Activated CD4-positive, alpha-beta memory T cell treated with anti-CD3 and anti-CD28 coated beads, Interleukin-2, amount 10 ng/mL, durations not matched to agents 7 days and 5 days (primary cell): ENCODE measurements at regions not wholly inside any gene's neighbourhood (a gene's known extent, or its start where the extent isn't known, plus 50 kb on each side); places are given as distances from the start of the nearest gene placed in this dataset.
"Not testable (repeated sequence)": the region's sequence is repeated elsewhere in the genome, so short reads cannot be mapped to it uniquely, and the experiment has no call there.

Source experiments
- CTCF ChIA-PET: fragments of 350-600 bp; sonication (Branson Sonifier 250); formaldehyde crosslinking; loops from one replicate; lab custom pipeline; 2021; ENCODE audit warnings: antibody characterized with exemption, inconsistent platforms; lab: Charles Lee
- POLR2A ChIA-PET: fragments of 350-600 bp; sonication (Branson Sonifier 250); formaldehyde crosslinking; loops from one replicate; lab custom pipeline; 2021; ENCODE audit warnings: antibody characterized with exemption; lab: Charles Lee
- DNase-seq: peaks from one replicate; pipeline ENCODE4 v3.0.0-alpha.2; 2020
- H3K27ac Mint-ChIP-seq: one replicate; pipeline ENCODE4 v1.8.0; 2021; ENCODE audit warnings: mild to moderate bottlenecking, mixed read lengths
- H3K27me3 Mint-ChIP-seq: one replicate; pipeline ENCODE4 v1.8.0; 2021; ENCODE audit warnings: mixed read lengths
- H3K36me3 Mint-ChIP-seq: one replicate; pipeline ENCODE4 v1.8.0; 2021; ENCODE audit warnings: low read depth, mixed read lengths
- H3K4me1 Mint-ChIP-seq: one replicate; pipeline ENCODE4 v1.8.0; 2021; ENCODE audit warnings: mixed read lengths
- H3K4me3 Mint-ChIP-seq: one replicate; pipeline ENCODE4 v1.8.0; 2021; ENCODE audit warnings: mild to moderate bottlenecking, mixed read lengths
- H3K9me3 Mint-ChIP-seq: one replicate; pipeline ENCODE4 v1.8.0; 2021; ENCODE audit warnings: mixed read lengths

DNA sequence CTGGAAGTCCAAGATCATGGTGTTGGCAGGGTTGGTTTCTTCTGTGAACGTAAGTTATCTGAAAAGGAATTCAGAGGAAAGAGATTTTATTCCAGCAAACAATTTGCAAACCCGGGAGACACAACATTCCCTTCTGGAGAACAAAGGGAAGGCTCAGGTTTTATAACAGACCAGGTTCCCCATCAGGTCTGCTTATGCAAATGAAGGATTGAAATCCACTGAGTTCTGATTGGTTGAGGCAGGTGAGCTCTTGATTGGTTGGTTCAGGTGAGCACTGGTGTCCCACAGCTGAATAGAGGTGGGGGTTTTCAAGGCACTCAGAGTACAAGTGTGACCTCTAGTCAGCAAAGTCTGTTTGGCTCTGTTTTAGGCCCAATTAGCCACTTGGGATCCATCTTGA, 1306.8 kb downstream of the TBC1D22A start:
- Mint-ChIP-seq H3K9me3 (no peaks in the 10 kb centered on the region), H3K27ac (no peak overlapping the region), H3K36me3 (no peaks in the 10 kb centered on the region), H3K4me1 (no peaks in the 10 kb centered on the region), H3K4me3 (no peak overlapping the region), H3K27me3 (peaks cover 7% of the 10 kb centered on the region)
- ChIA-PET POLR2A (no interaction called here), CTCF (no interaction called here)
- DNase-seq = no peak

DNA sequence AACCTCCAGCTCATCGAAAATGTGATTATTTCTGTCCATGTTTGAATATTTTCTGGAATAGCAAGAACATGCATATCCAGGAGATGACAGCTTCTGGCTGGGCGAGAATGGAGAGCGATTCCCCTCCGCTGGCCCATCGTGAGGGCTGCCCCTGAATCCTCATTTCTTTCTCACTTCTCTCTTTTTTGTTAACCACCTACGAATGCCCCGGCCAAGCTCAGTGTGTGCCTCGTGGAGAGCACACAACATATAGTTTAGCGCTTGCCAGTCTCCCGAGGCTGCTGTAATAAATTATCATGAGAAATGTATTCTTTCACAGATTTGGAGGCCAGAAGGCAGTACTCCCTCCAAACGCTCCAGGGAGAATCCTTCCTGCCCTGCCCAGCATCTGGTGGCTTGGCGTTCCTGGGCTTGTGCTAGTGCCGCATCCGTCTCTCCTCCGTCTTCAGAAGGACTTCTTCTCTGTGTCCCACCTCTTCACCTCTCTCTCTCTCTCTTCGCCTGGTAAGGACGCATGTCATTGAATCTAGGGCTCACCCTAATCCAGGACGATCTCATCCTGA, 1306.0 kb downstream of the TBC1D22A start:
- no peak overlapping the region for H3K27ac Mint-ChIP-seq
- no peaks in the 10 kb centered on the region for H3K9me3 Mint-ChIP-seq
- H3K4me1 Mint-ChIP-seq = no peaks in the 10 kb centered on the region
- H3K4me3 Mint-ChIP-seq = no peak overlapping the region
- H3K36me3 Mint-ChIP-seq = no peaks in the 10 kb centered on the region
- ChIA-PET CTCF (no interaction called here), POLR2A (no interaction called here)
- no peak for DNase-seq
- peaks cover under 1% of the 10 kb centered on the region for H3K27me3 Mint-ChIP-seq

DNA sequence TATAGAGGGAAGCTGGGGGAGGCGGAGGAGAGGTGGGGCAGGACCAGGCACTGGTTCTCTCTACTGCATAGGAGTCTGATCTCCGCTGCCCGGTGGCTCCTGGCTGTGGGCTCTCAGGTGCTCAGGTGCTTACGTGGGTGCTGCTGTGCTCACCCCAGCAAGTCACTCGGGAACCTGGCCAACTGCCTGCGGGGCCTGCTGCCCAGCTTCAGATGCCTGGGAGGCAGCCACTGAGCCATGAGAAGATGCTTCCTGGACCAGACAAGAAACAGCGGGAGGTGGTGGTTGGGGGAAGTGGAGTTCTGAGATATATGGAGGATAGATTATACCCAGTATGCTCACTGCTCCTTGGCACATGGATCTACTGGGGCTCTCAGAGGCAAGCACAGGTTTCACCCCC, 1303.4 kb downstream of the TBC1D22A start:
- H3K4me3 Mint-ChIP-seq = no peak overlapping the region
- no peaks in the 10 kb centered on the region for H3K27me3 Mint-ChIP-seq
- CTCF ChIA-PET = no interaction called here

DNA sequence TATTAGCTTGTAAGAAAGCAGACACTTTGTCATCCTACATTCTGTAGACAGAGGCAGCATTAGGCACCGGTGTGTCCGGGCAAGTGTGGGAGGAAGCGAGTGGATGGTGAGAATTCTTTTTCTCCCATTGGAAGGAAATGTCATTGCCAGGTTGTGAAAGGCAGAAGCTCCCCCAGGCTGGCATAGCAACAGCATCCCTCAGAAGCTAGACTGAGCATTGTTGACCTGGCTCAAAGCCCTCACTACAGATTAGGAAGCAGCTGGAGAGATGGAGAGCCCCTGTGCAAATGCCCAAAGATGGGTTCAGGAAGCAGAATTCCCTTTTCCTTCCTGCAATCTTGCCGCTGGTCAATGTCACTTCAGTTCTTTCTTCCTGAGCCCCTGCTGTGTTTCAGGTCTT, 1299.3 kb downstream of the TBC1D22A start:
- H3K27ac Mint-ChIP-seq = no peak overlapping the region
- no peak for DNase-seq
- no peaks in the 10 kb centered on the region for H3K27me3 Mint-ChIP-seq
- ChIA-PET POLR2A (no interaction called here), CTCF (no interaction called here)
- no peak overlapping the region for H3K4me3 Mint-ChIP-seq
- no peaks in the 10 kb centered on the region for H3K36me3 Mint-ChIP-seq
- H3K9me3 Mint-ChIP-seq = peaks cover 4% of the 10 kb centered on the region
- no peaks in the 10 kb centered on the region for H3K4me1 Mint-ChIP-seq

More for the DNA sequence above, 1303.4 kb downstream of the TBC1D22A start:
- Mint-ChIP-seq H3K9me3 (no peaks in the 10 kb centered on the region), H3K36me3 (no peaks in the 10 kb centered on the region), H3K27ac (no peak overlapping the region), H3K4me1 (no peaks in the 10 kb centered on the region)
- no peak for DNase-seq
- POLR2A ChIA-PET = no interaction called here

DNA sequence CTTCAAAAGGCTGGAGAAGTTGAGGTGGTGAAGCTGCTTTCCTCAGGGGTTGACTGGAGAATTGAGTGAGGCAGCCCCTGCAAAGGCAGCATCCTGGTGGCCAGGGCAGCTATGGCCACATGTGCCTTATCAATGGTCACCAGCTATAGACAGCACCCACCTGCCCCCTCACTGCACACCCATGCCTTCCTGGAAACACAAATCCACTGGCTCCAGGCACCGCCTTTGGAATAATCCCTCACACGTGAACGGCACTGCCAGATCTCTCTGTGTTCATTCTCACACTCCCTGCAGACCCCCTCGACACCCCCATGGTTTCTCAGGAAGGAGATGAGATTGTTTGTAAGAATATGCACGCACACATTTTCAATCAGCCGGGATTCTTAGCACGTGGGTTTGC, 1297.8 kb downstream of the TBC1D22A start:
- Mint-ChIP-seq H3K4me3 (no peak overlapping the region), H3K27ac (no peak overlapping the region)
- CTCF ChIA-PET = no interaction called here

DNA sequence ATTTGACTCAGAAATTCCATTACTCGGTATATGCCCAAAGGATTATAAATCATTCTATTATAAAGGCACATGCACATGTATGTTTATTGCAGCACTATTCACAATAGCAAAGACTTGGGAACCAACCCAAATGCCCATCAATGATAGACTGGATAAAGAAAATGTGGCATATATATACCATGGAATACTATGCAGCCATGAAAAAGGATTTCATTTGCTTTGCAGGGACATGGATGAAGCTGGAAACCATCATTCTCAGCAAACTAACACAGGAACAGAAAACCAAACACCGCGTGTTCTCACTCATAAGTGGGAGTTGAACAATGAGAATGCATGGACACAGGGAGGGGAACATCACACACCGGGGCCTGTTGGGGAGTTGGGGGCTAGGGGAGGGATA, 1297.1 kb downstream of the TBC1D22A start:
- POLR2A ChIA-PET, H3K36me3 Mint-ChIP-seq, DNase-seq, CTCF ChIA-PET, H3K4me1 Mint-ChIP-seq, H3K27ac Mint-ChIP-seq, H3K4me3 Mint-ChIP-seq, H3K9me3 Mint-ChIP-seq, H3K27me3 Mint-ChIP-seq: not testable (repeated sequence)

More for the DNA sequence above, 1297.8 kb downstream of the TBC1D22A start:
- Mint-ChIP-seq H3K27me3 (no peaks in the 10 kb centered on the region), H3K36me3 (no peaks in the 10 kb centered on the region), H3K4me1 (no peaks in the 10 kb centered on the region), H3K9me3 (peaks cover 4% of the 10 kb centered on the region)
- no peak for DNase-seq
- POLR2A ChIA-PET = no interaction called here

DNA sequence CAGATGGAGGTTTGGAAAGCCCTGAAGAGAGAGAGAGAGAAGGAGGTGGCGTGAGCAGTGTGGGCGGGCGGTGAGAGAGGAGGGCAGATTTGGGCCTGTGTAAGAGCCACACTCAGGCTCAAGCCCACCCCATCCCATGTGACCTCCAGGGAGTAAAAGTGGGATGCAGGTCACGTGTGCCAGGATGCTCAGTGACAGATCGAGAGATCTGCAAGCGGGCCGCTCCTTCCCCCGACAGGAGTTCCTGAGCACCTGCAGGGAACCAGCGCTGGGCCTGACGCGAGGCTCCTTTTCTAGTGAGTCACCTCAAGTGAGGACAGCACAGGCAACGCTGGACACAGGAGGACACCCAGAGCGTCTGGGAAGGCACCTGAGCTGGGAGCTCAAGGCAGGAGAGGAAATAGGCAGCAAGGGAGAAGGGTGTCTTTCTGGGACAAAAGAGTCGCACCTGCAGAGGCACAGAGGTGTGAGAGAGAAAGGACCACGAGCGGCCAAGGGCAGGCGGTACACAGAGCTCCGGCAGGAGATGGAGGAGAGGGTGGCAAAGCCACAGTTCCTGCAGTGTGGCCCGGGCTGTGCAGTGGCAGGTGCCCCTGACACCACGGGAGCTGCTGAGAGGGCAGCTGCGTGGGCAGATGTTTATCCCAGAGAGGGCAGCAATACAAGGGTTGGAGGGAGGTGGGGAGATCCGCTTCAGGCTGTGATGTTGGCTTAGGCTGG, 1294.8 kb downstream of the TBC1D22A start:
- H3K4me1 Mint-ChIP-seq = no peaks in the 10 kb centered on the region
- ChIA-PET CTCF (no interaction called here), POLR2A (no interaction called here)
- H3K36me3 Mint-ChIP-seq = no peaks in the 10 kb centered on the region
- no peak overlapping the region for H3K4me3 Mint-ChIP-seq
- H3K27ac Mint-ChIP-seq = no peak overlapping the region
- DNase-seq = no peak
- H3K9me3 Mint-ChIP-seq = peaks cover 4% of the 10 kb centered on the region
- no peaks in the 10 kb centered on the region for H3K27me3 Mint-ChIP-seq

DNA sequence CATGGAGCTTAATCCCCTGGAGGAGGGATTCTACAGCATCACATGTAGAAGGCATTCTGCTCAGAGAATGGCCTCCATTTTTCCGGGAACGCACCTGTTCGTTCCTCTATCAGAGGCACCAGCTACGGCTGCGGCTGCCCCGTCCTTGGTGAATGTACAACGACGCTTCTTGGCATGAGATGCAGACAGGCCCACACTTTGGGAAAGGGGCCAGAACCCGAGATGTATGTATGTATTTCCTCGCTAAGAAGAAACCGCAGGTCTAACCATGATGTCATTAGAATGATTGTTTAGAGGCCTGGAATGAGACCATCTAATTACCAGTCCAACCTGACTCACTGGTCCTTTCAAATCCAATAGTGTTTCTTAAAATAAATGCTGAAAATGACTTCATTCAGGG, 1293.4 kb downstream of the TBC1D22A start:
- ChIA-PET CTCF (no interaction called here), POLR2A (no interaction called here)
- no peak for DNase-seq
- Mint-ChIP-seq H3K27ac (no peak overlapping the region), H3K4me1 (no peaks in the 10 kb centered on the region), H3K4me3 (no peak overlapping the region), H3K27me3 (no peaks in the 10 kb centered on the region), H3K36me3 (no peaks in the 10 kb centered on the region), H3K9me3 (peaks cover 4% of the 10 kb centered on the region)

DNA sequence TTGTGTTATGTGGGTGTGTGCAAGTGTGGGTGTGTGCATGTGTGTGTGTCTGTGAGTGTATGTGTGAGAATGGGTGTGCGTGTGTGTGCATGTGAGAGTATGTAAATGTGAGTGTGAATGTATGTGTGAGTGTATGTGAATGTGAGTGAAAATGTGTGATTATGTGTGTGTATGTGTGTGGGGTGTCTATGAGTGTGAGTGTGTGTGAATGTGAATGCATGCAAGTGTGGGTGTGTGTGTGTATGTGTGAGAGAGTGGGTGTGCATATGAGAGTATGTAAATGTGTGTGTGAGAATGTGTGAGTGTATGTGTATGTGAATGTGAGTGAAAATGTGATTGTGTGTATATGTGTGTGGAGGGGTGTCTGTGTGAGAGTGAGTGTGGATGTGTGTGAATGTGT, 1292.7 kb downstream of the TBC1D22A start:
- Mint-ChIP-seq H3K36me3 (no peaks in the 10 kb centered on the region), H3K4me3 (no peak overlapping the region), H3K27ac (no peak overlapping the region), H3K27me3 (no peaks in the 10 kb centered on the region), H3K9me3 (peaks cover 4% of the 10 kb centered on the region), H3K4me1 (no peaks in the 10 kb centered on the region)
- ChIA-PET POLR2A (no interaction called here), CTCF (no interaction called here)
- no peak for DNase-seq

DNA sequence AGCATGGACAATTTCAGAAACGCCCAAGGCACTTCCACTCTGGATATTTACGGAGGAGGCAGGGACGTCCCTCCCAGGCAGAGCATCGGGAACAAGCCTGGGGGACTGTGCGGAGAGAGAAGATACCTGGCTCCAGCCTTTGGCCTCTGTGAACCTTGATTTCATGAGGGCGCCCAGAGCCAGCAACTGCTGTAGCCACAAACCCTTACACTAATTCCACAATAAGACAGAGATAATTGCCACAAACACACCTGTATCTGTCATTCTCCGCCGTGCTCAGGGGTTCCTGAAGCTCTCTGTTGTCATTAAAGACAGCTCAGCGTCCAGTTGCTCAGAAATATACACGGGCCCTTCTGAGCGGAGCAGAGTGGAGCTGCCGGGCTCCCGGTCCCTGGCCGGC, 1292.1 kb downstream of the TBC1D22A start:
- ChIA-PET CTCF (no interaction called here), POLR2A (no interaction called here)
- Mint-ChIP-seq H3K4me1 (no peaks in the 10 kb centered on the region), H3K36me3 (no peaks in the 10 kb centered on the region), H3K4me3 (no peak overlapping the region), H3K27me3 (no peaks in the 10 kb centered on the region), H3K27ac (no peak overlapping the region), H3K9me3 (peaks cover 4% of the 10 kb centered on the region)
- DNase-seq = no peak

DNA sequence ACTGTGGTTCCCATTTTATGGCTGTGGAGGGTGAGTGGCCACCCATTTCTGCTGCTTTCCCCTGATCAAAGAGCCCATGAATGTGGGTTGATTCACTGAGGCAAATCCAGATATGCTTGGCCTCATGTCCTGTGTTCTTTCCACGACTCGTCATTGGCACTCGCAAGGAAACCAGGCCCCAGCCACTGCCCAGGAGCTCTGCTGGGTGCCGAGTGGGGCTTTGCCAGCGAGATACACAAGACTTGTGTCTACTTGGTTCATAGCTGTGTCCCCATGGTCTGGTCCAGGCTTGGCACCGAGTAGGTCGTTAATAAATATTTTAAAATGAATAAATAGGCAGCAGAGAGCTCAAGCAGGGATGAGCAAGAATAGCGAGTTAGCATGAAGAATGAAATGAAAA, 1291.5 kb downstream of the TBC1D22A start:
- no peaks in the 10 kb centered on the region for H3K36me3 Mint-ChIP-seq
- H3K4me3 Mint-ChIP-seq = no peak overlapping the region
- H3K27ac Mint-ChIP-seq = no peak overlapping the region
- no peak for DNase-seq
- no peaks in the 10 kb centered on the region for H3K27me3 Mint-ChIP-seq
- CTCF ChIA-PET = no interaction called here
- peaks cover under 1% of the 10 kb centered on the region for H3K9me3 Mint-ChIP-seq
- no peaks in the 10 kb centered on the region for H3K4me1 Mint-ChIP-seq
- POLR2A ChIA-PET = no interaction called here

DNA sequence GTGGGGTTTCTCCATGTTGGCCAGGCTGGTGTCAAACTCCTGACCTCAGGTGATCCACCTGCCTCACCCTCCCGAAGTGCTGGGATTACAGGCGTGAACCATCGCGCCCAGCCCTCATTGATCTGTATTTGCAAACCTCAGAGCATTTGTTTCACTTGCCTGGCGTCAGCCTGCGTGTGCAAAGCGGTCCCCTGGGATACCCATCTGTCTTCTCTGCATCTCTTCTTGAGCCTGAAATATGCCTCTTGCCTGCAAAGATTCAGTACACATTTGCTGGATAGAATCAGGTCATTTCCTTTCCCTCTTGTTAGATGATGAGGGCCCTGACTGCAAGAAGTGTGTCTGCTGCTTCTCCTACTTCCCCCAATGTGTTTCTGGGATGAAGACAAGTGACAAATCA, 1291.0 kb downstream of the TBC1D22A start:
- no peak overlapping the region for H3K4me3 Mint-ChIP-seq
- no peaks in the 10 kb centered on the region for H3K4me1 Mint-ChIP-seq

DNA sequence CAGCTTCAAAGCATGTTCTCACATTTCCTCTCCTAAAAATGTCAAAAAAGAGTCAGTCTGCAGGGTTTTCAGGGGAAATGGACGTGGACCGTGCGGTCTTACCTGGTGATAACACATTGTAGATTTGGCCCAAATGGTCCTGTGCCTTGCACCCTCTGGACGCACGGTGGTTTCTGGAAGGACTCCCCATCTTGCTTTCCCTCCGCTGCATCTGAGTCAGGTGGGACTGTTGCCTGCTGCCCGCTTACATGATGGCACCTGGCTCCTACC, 1290.1 kb downstream of the TBC1D22A start:
- POLR2A ChIA-PET = no interaction called here
- no peak overlapping the region for H3K4me3 Mint-ChIP-seq
- no peaks in the 10 kb centered on the region for H3K4me1 Mint-ChIP-seq
- DNase-seq = no peak
- no peaks in the 10 kb centered on the region for H3K27me3 Mint-ChIP-seq
- H3K27ac Mint-ChIP-seq = no peak overlapping the region
- no peaks in the 10 kb centered on the region for H3K36me3 Mint-ChIP-seq
- no peaks in the 10 kb centered on the region for H3K9me3 Mint-ChIP-seq
- CTCF ChIA-PET = no interaction called here

More for the DNA sequence above, 1291.0 kb downstream of the TBC1D22A start:
- CTCF ChIA-PET = no interaction called here
- no peak overlapping the region for H3K27ac Mint-ChIP-seq
- H3K9me3 Mint-ChIP-seq = no peaks in the 10 kb centered on the region
- DNase-seq = no peak
- H3K27me3 Mint-ChIP-seq = no peaks in the 10 kb centered on the region
- no peaks in the 10 kb centered on the region for H3K36me3 Mint-ChIP-seq
- POLR2A ChIA-PET = no interaction called here

DNA sequence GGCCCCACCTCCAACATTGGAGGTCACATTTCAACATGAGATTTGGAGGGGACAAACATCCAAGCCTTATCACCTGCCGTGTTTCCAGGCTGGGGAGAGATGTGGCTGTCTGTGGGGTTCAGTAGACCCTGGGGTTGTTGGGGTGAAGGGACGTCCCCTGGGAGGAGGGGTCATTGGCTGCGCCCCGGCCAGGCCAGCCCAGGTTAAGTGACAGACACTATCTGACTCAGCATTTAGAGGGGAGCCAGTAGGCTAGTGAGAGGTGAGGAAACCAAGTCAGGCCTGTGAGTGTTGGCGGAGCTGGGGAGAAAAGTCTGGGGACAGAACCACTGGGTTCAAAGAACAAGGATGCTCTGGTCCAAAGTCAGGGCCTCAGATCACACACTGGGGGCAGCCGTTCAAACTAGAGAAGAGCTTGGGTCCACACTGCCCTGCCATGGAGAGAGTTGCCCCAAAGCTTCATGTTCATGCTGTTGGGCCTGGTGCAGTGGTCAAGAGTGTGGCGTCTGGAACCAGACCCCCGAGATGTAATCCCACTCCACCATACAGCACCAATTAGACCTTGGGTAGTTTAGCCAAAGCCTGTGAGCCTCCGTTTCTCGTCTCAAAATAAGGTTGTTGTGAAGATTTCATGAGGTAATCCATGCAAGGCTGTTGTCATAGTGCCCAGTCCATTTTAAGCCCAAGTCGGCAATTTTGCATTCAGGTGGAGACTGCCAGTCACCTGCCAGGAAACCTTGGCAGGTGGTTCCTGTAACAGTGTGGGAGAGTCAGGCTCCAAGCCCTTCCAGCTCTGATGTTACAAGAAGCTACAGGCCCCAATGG, 1289.6 kb downstream of the TBC1D22A start:
- H3K4me1 Mint-ChIP-seq = no peaks in the 10 kb centered on the region
- CTCF ChIA-PET = no interaction called here
- POLR2A ChIA-PET = no interaction called here
- no peaks in the 10 kb centered on the region for H3K27me3 Mint-ChIP-seq
- no peak for DNase-seq
- no peaks in the 10 kb centered on the region for H3K36me3 Mint-ChIP-seq
- H3K9me3 Mint-ChIP-seq = no peaks in the 10 kb centered on the region
- no peak overlapping the region for H3K27ac Mint-ChIP-seq
- no peak overlapping the region for H3K4me3 Mint-ChIP-seq
